Right ventricle myocardium inferior (tissue), 1 donor: ENCODE measurements at regions not wholly inside any gene's neighbourhood (a gene's known extent, or its start where the extent isn't known, plus 50 kb on each side); places are given as distances from the start of the nearest gene placed in this dataset.

Source experiments
- ATAC-seq: fragments of 200-7000 bp; cut with Tn5 transposase; one replicate; pipeline ENCODE4 v1.9.1; 2020; ENCODE audit warnings: mild to moderate bottlenecking, moderate library complexity
- DNase-seq: peaks from one replicate; pipeline ENCODE4 v3.0.0; 2021; ENCODE audit errors: missing footprints
- intact Hi-C: fragments of 100-400 bp; cut with DNase I; formaldehyde crosslinking; loops from one replicate; pipeline ENCODE4 v1.11.0; 2022
- donor health status: DM: no; HTN: yes; CAD: no; lungs with severe emphysema.

- ATAC-seq: no peak
These were observed 99.2 kb downstream of the C12orf50 start for GRCh38 chr12:87930033-87930432.

GRCh38 chr12:87929346-87929745 lies 99.9 kb downstream of the C12orf50 start:
- intact Hi-C loops: no loop called here
- DNase-seq: no peak
- ATAC-seq: no peak

More at GRCh38 chr12:87930033-87930432, 99.2 kb downstream of the C12orf50 start:
- intact Hi-C loops: no loop called here
- DNase-seq: no peak

- DNase-seq (no peak), ATAC-seq (no peak)
- intact Hi-C loops: no loop called here
These were observed 101.2 kb downstream of the C12orf50 start for GRCh38 chr12:87928031-87928430.

GRCh38 chr12:87925021-87925420 lies 104.2 kb downstream of the C12orf50 start:
- intact Hi-C loops: no loop called here
- ATAC-seq (no peak), DNase-seq (no peak)

- ATAC-seq (no peak), DNase-seq (no peak)
- intact Hi-C loops: no loop called here
These were observed 105.1 kb downstream of the C12orf50 start for GRCh38 chr12:87924149-87924548.

- ATAC-seq: no peak
- no peak for DNase-seq
- intact Hi-C loops: no loop called here
These were observed 105.8 kb downstream of the C12orf50 start for GRCh38 chr12:87923361-87923760.

- intact Hi-C loops: no loop called here
- no peak for ATAC-seq
- no peak for DNase-seq
These were observed 106.5 kb downstream of the C12orf50 start for GRCh38 chr12:87922736-87923135.

- ATAC-seq: no peak
- no peak for DNase-seq
- intact Hi-C loops: no loop called here
These were observed 107.6 kb downstream of the C12orf50 start for GRCh38 chr12:87921621-87922020.

GRCh38 chr12:87920139-87920538 lies 109.1 kb downstream of the C12orf50 start:
- DNase-seq (no peak), ATAC-seq (no peak)
- intact Hi-C loops: no loop called here

- no peak for ATAC-seq
- intact Hi-C loops: no loop called here
- DNase-seq: no peak
These were observed 127.7 kb downstream of the C12orf50 start for GRCh38 chr12:87901457-87901856.

GRCh38 chr12:87897662-87898061 lies 131.5 kb downstream of the C12orf50 start:
- ATAC-seq (no peak), DNase-seq (no peak)
- intact Hi-C loops: no loop called here

GRCh38 chr12:87883806-87884205 lies 145.4 kb downstream of the C12orf50 start:
- ATAC-seq (no peak), DNase-seq (no peak)
- intact Hi-C loops: no loop called here

GRCh38 chr12:87879141-87879540 lies 150.1 kb downstream of the C12orf50 start:
- ATAC-seq: no peak
- intact Hi-C loops: no loop called here
- DNase-seq: no peak

- intact Hi-C loops: no loop called here
- DNase-seq: no peak
- ATAC-seq: no peak
These were observed 158.4 kb downstream of the C12orf50 start for GRCh38 chr12:87870493-87871460.

- ATAC-seq: no peak
- no peak for DNase-seq
- intact Hi-C loops: no loop called here
These were observed 159.1 kb downstream of the C12orf50 start for GRCh38 chr12:87870061-87870460.

GRCh38 chr12:87866578-87867292 lies 162.5 kb downstream of the C12orf50 start:
- no peak for ATAC-seq
- intact Hi-C loops: no loop called here
- no peak for DNase-seq

- DNase-seq (no peak), ATAC-seq (no peak)
- intact Hi-C loops: no loop called here
These were observed 167.4 kb downstream of the C12orf50 start for GRCh38 chr12:87861791-87862190.

GRCh38 chr12:87853448-87854003 lies 175.7 kb downstream of the C12orf50 start:
- no peak for ATAC-seq
- DNase-seq: no peak
- intact Hi-C loops: no loop called here

- ATAC-seq (no peak), DNase-seq (no peak)
- intact Hi-C loops: loop anchor here (10.0 kb wide), 1 partner anchor 1594 kb away; the partner anchor contains the start of gene MGAT4C
These were observed 180.1 kb downstream of the C12orf50 start for GRCh38 chr12:87849074-87849473.
